ENCODE measurements at regions not wholly inside any gene's neighbourhood (a gene's known extent, or its start where the extent isn't known, plus 50 kb on each side); places are given as distances from the start of the nearest gene placed in this dataset.

- TF ChIP-seq, protein P1, sequence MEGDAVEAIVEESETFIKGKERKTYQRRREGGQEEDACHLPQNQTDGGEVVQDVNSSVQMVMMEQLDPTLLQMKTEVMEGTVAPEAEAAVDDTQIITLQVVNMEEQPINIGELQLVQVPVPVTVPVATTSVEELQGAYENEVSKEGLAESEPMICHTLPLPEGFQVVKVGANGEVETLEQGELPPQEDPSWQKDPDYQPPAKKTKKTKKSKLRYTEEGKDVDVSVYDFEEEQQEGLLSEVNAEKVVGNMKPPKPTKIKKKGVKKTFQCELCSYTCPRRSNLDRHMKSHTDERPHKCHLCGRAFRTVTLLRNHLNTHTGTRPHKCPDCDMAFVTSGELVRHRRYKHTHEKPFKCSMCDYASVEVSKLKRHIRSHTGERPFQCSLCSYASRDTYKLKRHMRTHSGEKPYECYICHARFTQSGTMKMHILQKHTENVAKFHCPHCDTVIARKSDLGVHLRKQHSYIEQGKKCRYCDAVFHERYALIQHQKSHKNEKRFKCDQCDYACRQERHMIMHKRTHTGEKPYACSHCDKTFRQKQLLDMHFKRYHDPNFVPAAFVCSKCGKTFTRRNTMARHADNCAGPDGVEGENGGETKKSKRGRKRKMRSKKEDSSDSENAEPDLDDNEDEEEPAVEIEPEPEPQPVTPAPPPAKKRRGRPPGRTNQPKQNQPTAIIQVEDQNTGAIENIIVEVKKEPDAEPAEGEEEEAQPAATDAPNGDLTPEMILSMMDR (conservative IDR thresholded peaks at IDR 0.05 in 1 of 2, IDR thresholded peaks at IDR 0.05 in 1 of 2; ENCODE audit: extremely low read depth in 1 of 2, insufficient read depth in 1 of 2, low read depth in 1 of 2, low read length in 2 of 2) = no peak
- no peak for TF ChIP-seq EZH2 (IDR thresholded peaks at IDR 0.05; ENCODE audit: borderline replicate concordance, low read length)
Observed at GRCh38 chr6:151693366-151693765, 114.1 kb upstream of the ESR1 start.
